ENCODE measurements at regions not wholly inside any gene's neighbourhood (a gene's known extent, or its start where the extent isn't known, plus 50 kb on each side); places are given as distances from the start of the nearest gene placed in this dataset.
"Not testable (repeated sequence)": the region's sequence is repeated elsewhere in the genome, so short reads cannot be mapped to it uniquely, and the experiment has no call there.

GRCh38 chr2:184060268-184060667 lies 538.1 kb upstream of the ZNF804A start:
- TF ChIP-seq POLR2A (conservative IDR thresholded peaks at IDR 0.05); MAX (CRISPR knock-in tag; IDR thresholded peaks at IDR 0.05); SREBF2 (CRISPR knock-in tag; IDR thresholded peaks at IDR 0.05); GABPA (tag; conservative IDR thresholded peaks at IDR 0.05; ENCODE audit: low read depth); ZEB2 (IDR thresholded peaks at IDR 0.05); JUN (IDR thresholded peaks at IDR 0.05; ENCODE audit: borderline replicate concordance, low read depth, low read length); JUN (CRISPR knock-in tag; IDR thresholded peaks at IDR 0.05; ENCODE audit: borderline replicate concordance); GABPB1 (CRISPR knock-in tag; IDR thresholded peaks at IDR 0.05); CHD2 (IDR thresholded peaks at IDR 0.05; ENCODE audit: low read depth, low read length); ZBTB34 (CRISPR knock-in tag; IDR thresholded peaks at IDR 0.05); MLX (CRISPR knock-in tag; conservative IDR thresholded peaks at IDR 0.05); ZFP36 (IDR thresholded peaks at IDR 0.05; ENCODE audit: low read depth, low read length, partially characterized antibody); MYC (IDR thresholded peaks at IDR 0.05; ENCODE audit: low read depth, low read length); MYC (CRISPR knock-in tag; IDR thresholded peaks at IDR 0.05; ENCODE audit: borderline replicate concordance, low read depth): not testable (repeated sequence)
